HEK293 (cell line): ENCODE measurements at regions not wholly inside any gene's neighbourhood (a gene's known extent, or its start where the extent isn't known, plus 50 kb on each side); places are given as distances from the start of the nearest gene placed in this dataset.

ENCODE experiments used
- CTCF ChIP-seq: fragments of 450-650 bp; formaldehyde crosslinking; IDR thresholded peaks from 2 replicates; pipeline ENCODE4 v1.5.1; 2016; ENCODE audit warnings: missing biosample characterization, missing genetic modification characterization
- YY1 ChIP-seq: fragments of 450-650 bp; formaldehyde crosslinking; IDR thresholded peaks from 2 replicates; pipeline ENCODE4 v1.5.1; 2018; ENCODE audit warnings: missing biosample characterization, missing genetic modification characterization
- ZBTB20 ChIP-seq: fragments of 450-650 bp; formaldehyde crosslinking; IDR thresholded peaks from 2 replicates; pipeline ENCODE4 v1.5.1; 2016; ENCODE audit warnings: missing biosample characterization, missing genetic modification characterization
- ZBTB49 ChIP-seq: fragments of 450-650 bp; formaldehyde crosslinking; IDR thresholded peaks from 2 replicates; pipeline ENCODE4 v1.5.1; 2016; ENCODE audit warnings: missing biosample characterization, missing genetic modification characterization, low read depth
- ZFP41 ChIP-seq: fragments of 450-650 bp; formaldehyde crosslinking; IDR thresholded peaks from 2 replicates; pipeline ENCODE4 v1.5.1; 2016; ENCODE audit warnings: missing biosample characterization, missing genetic modification characterization, borderline replicate concordance
- ZNF146 ChIP-seq: fragments of 450-650 bp; formaldehyde crosslinking; IDR thresholded peaks from 2 replicates; pipeline ENCODE4 v1.5.1; 2016; ENCODE audit warnings: missing biosample characterization, missing genetic modification characterization
- ZNF211 ChIP-seq: fragments of 450-650 bp; formaldehyde crosslinking; IDR thresholded peaks from 2 replicates; pipeline ENCODE4 v1.5.1; 2016; ENCODE audit warnings: low read depth, missing biosample characterization, missing genetic modification characterization
- ZNF391 ChIP-seq: fragments of 450-650 bp; formaldehyde crosslinking; IDR thresholded peaks from 2 replicates; pipeline ENCODE4 v1.5.1; 2016; ENCODE audit warnings: low read depth, missing biosample characterization, missing genetic modification characterization, borderline replicate concordance
- ZNF488 ChIP-seq: fragments of 450-650 bp; formaldehyde crosslinking; IDR thresholded peaks from 2 replicates; pipeline ENCODE4 v1.5.1; 2016; ENCODE audit warnings: missing biosample characterization, missing genetic modification characterization
- ZNF549 ChIP-seq: fragments of 450-650 bp; IDR thresholded peaks from 2 replicates; pipeline ENCODE4 v1.5.1; 2018; ENCODE audit warnings: missing biosample characterization, missing genetic modification characterization, mild to moderate bottlenecking, inconsistent platforms, moderate library complexity
- ZNF561 ChIP-seq: fragments of 450-650 bp; IDR thresholded peaks from 2 replicates; pipeline ENCODE4 v1.5.1; 2018; ENCODE audit warnings: missing biosample characterization, missing genetic modification characterization, borderline replicate concordance
- ZNF776 ChIP-seq: fragments of 450-650 bp; formaldehyde crosslinking; IDR thresholded peaks from 2 replicates; pipeline ENCODE4 v1.5.0; 2017; ENCODE audit warnings: missing biosample characterization, missing genetic modification characterization, borderline replicate concordance

GRCh38 chr15:72967811-72968530 lies 84.3 kb upstream of the NEO1 start:
- no peak for TF ChIP-seq CTCF (tag by site-specific recombination)
- peak; percentile 86 for TF ChIP-seq ZNF488 (tag by site-specific recombination)
- TF ChIP-seq ZNF549 (tag by site-specific recombination) = no peak
- no peak for TF ChIP-seq ZNF211 (tag by site-specific recombination)
- no peak for TF ChIP-seq ZNF776 (tag by site-specific recombination)
- TF ChIP-seq ZBTB20 (tag by site-specific recombination) = peak; percentile 90
- no peak for TF ChIP-seq ZNF391 (tag by site-specific recombination)
- no peak for TF ChIP-seq ZBTB49
- TF ChIP-seq ZNF561 (tag by site-specific recombination) = peak; percentile 84
- no peak; the same call in 1 of the 2 replicates for TF ChIP-seq YY1 (tag by site-specific recombination)
- TF ChIP-seq ZNF146 (tag by site-specific recombination) = no peak
- TF ChIP-seq ZFP41 (tag by site-specific recombination) = no peak
